ENCODE measurements at regions not wholly inside any gene's neighbourhood (a gene's known extent, or its start where the extent isn't known, plus 50 kb on each side); places are given as distances from the start of the nearest gene placed in this dataset.

DNA sequence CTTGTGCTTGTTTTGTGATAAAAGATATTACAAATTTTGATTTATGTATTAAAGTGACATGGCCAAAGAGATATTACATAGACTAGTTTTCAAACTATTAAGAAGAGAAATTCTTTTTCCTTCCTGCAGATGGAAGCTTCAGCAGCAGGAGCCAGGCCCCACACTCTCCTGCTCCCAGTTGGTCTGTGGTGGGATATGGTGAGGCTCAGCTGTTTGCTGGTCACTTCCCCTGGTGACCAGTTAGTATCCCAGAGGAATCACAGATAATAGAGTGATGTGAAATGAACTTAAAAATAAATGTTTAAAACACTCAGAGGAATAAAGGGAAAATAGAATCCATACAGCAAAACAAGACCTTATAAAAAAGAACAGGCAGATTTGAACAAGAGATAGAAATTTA, 154.7 kb downstream of the KTN1 start:
- DNase-seq (ENCODE audit: low read depth, low spot score) = no peak

DNA sequence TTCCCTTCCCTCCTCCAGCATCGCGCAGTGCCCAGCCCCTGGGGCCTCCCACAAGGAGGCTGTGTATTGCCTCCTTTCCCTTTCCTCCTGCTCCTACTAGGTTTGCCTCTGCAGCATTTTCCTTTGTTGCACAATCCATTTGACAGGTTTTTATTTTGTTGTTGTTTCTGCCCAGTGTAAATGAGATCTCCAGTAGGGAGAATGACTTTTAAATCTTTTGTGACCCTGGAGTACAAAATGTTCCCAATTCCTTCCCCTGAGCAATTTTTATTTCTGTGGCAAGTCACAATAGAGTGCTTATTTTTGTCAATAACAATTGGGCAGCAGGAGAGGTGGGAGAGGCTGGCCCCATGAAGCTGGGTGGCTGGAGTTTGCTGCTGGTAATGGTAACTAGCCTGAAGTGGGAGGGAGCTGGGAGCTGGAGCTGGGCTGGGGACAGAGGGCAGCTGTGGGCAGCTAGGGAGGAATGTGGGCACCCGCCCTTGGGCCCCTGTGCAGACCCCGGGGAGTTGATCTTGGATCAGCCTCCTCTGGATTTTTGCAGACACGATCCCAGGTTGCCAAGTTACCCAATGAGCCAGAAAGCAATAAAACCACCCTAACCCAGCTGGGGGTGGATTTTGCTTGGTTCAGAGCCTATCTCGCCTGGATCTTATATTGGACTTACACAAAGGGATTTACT, 160.1 kb downstream of the KTN1 start:
- DNase-seq (ENCODE audit: low read depth, low spot score) = no peak

DNA sequence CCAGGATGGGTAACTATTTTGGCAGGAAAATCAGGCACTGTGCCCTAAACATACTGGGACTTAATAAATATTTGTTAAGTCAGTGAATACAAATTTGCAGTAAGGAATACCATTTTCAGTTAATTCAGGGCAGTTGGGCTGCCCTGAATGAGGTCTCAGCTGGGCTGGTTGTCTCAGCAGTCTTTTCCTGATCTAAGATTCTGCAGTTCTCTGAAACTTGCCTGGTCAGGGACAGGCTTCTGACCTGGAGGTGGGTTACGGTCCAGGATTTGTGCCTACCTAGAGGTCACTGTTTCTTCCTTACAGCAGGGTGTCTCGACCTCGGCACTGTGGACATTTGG, 160.6 kb downstream of the KTN1 start:
- DNase-seq (ENCODE audit: low read depth, low spot score) = no peak

DNA sequence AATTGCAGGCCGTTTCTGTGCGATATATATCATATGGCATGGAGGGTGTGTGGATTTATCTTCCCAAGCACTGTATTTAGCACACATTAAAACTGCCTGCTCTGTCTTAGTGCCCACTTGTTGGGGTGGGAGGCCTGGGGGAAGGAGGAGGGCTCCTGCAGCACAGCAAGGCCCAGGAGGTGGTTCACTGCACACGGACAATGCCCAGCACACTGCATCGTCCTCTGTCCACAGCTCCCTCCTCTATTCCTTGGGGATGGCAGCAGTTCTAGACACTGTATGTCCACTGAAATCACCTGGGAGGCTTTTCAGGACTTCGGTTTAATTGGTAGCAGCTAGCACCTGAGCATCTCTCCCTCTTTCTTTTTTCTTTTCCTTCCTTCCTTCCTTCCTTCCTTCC, 161.2 kb downstream of the KTN1 start:
- DNase-seq (ENCODE audit: low read depth, low spot score) = no peak

- DNase-seq (ENCODE audit: low read depth, low spot score) = no peak
Observed at GRCh38 chr14:55743551-55743950, 163.5 kb downstream of the KTN1 start.

DNA sequence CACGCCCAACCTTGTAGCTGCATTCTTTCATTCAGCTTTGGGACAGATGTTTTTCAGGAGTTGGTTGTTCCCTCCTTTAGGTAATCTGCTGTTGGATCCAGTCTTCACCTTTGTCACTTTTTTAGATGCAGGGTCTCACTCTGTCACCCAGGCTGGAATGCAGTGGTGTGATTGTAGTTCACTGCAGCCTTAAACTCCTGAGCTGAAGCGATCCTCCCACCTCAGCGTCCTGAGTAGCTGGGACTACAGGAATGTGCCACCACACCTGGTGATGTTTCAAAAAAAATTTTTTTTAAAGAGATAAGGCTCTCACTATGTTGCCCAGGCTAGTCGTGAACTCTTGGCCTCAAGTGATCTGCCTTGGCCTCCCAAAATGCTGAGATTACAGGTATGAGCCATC, 164.3 kb downstream of the KTN1 start:
- no peak for DNase-seq (ENCODE audit: low read depth, low spot score)

DNA sequence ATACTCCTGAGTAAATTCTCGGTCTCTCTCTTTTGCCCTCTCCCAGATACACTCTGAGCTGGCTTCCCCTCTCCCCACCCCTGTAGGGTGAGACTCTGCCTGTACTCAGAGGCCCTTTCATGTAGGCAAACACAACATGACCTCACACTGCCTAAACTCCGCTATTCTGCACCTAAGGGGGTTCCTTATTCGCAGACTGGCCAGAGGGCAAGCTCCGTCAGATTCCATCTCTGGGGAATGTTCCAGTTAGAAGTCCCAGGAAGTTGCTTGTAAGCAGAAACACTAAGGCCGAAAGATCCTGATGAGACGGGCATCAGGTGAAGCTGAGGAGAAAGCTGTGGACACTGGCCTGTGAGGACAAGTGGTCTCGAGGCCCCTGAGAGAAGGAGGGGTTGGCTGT, 165.9 kb downstream of the KTN1 start:
- DNase-seq (ENCODE audit: low read depth, low spot score) = no peak

DNA sequence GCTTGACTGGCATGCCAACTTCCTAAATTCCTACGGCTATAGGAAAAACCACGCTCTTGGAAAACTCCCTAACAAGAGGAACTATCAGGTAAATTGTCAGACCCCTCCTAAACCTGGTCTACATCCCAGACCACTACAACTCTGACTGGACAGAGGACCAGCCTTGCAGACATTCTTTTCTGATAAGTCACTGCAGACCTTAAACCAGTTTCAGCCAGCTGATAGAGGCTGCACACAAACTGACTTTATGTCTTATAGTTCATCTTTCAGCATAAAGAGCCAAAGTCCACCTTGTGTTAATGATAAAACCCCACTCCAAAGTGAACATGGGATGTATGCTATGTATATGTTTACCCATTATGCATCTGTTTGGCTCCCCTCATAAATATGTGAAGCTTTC, 166.6 kb downstream of the KTN1 start:
- DNase-seq (ENCODE audit: low read depth, low spot score) = no peak

GRCh38 chr14:55747186-55747585, 167.2 kb downstream of the KTN1 start:
- DNase-seq (ENCODE audit: low read depth, low spot score) = no peak

- DNase-seq (ENCODE audit: low read depth, low spot score) = no peak
Observed at GRCh38 chr14:55749201-55749812, 169.3 kb downstream of the KTN1 start.

DNA sequence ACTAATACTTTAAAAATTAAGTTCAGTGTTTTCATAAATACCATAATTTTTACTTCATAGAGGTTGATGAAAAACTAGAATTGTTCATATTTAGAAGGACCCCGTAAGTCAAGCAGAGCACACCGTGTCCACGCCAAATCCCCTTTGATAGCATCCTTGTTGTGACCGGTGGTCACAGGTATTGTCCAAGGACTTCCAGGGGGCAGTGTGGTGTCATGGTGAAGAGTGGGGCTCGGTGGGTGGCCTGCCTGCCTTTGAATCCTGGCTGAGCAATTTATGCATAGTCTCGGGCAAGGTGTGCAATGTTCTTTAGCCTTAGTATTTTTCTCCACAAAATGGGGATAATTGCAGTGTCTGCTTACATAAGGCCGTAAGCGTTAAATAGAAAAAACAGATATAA, 169.9 kb downstream of the KTN1 start:
- no peak for DNase-seq (ENCODE audit: low read depth, low spot score)

- peak; percentile 41 for DNase-seq (ENCODE audit: low read depth, low spot score)
Observed at GRCh38 chr14:55752580-55753390, 172.8 kb downstream of the KTN1 start.

- DNase-seq (ENCODE audit: low read depth, low spot score) = no peak
Observed at GRCh38 chr14:55754471-55754870, 174.5 kb downstream of the KTN1 start.

DNA sequence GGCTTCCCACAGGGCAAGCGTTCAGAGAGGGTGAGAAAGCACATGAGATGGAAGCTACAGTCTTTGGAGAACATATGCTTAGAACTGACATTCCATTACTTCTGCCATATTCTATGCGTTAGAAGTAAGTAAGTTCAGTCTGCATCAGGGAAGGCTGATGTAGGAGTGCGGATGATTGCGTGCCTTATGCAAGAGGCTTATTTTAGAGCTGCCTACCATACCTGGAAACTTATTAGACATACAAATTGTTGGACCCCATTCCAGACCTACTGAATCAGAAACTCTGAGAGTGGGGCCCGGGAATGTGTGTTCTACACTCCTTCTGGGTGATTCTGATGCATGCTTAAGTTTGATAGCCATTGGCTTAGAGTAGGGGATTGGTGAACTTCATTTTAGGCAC, 174.9 kb downstream of the KTN1 start:
- no peak for DNase-seq (ENCODE audit: low read depth, low spot score)

- no peak for DNase-seq (ENCODE audit: low read depth, low spot score)
Observed at GRCh38 chr14:55756078-55756477, 176.1 kb downstream of the KTN1 start.

- DNase-seq (ENCODE audit: low read depth, low spot score) = no peak
Observed at GRCh38 chr14:55756557-55756956, 176.6 kb downstream of the KTN1 start.

DNA sequence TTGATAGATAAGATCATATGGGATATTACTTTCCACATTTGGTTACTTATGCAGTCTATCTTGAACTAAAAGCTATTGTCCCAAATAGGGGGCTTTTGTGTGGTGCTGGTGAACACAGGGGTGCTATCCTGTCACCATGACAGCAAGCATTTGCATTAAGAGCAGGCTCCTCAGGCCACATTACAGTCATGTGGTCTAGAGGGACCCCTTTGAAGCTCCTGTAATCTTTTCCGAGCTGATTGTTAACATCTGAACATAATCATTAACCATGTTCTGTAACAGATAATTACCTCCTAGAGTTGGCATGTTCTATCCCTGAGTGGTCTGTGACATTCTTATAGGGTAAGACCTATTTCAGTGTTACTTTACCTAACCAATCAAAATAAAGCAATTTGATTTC, 178.8 kb downstream of the KTN1 start:
- no peak for DNase-seq (ENCODE audit: low read depth, low spot score)

DNA sequence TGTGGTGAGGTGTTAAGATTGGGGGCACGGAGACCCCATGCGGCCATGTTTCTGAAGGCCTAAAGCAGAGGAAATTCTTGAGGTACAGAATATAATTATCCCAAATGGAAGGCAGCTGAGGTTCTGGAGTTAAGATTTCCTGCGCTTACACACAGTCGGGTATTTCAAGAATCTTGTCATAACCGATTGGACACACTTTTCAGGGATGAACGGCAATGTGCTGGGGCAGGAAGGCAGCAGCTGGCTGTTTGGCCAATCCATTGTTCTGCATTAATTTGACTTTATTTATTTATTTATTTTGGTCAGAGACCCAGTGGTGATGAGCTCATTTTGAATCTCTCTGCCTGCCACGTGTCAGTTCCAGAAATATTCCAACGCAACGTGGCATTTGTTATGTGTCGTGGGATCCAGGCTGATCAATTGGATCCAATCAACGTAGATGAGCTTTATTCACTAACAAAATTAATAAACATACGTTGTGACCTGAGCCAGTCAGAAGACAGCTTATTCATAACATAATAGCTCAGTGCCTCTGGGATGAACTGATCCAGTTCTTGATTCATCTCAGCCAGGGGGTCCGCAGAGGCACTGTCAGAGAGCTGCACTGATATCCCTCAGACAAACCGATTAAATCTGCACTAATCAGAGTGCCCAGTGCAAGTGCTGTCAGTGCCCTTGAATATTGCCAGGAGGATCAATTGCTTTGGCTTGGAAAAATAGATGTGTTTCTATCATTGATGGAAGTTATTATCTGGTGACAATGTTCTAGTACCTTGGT, 181.0 kb downstream of the KTN1 start:
- DNase-seq (ENCODE audit: low read depth, low spot score) = no peak

DNA sequence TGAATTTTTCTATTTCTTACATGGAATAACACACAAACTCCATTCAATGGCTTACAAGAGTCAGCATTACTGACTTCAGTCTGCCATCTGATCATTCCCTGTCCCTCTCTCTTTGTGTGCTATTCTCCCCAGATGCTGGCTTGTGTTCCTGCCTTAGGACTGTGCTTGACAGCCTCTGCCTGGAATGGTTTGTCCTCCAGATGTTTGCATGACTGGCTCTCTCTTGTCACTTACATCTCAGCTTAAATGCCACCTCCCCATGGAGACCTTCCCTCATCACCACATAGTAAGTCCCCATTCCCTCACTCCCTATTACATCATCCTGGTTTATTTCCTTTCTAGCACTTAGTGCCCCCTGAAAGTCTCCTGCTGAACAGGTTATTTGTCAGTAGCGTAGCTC, 181.6 kb downstream of the KTN1 start:
- no peak for DNase-seq (ENCODE audit: low read depth, low spot score)

GRCh38 chr14:55762595-55763232, 182.7 kb downstream of the KTN1 start:
- no peak for DNase-seq (ENCODE audit: low read depth, low spot score)

- DNase-seq (ENCODE audit: low read depth, low spot score) = no peak
Observed at GRCh38 chr14:55764784-55765183, 184.8 kb downstream of the KTN1 start.

DNA sequence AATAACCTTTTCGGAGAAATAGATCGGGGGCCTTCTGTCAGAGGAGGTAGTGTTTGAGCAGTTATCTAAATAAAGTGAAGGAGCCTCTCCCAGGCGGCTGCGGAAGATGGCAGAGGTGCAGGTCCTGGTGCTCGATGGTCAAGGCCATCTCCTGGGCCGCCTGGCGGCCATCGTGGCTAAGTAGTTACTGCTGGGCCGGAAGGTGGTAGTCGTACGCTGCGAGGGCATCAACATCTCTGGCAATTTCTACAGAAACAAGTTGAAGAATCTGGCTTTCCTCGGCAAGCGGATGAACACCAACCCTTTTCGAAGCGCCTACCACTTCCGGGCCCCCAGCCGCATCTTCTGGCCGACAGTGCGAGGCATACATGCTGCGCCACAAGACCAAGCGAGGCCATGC, 186.1 kb downstream of the KTN1 start:
- DNase-seq (ENCODE audit: low read depth, low spot score) = no peak
